GM19438 (cell line): ENCODE measurements at regions not wholly inside any gene's neighbourhood (a gene's known extent, or its start where the extent isn't known, plus 50 kb on each side); places are given as distances from the start of the nearest gene placed in this dataset.

Experiments
- ATAC-seq: cut with Tn5 transposase; IDR thresholded peaks from one replicate; pipeline ENCODE4 v1.9.1; 2021; ENCODE audit warnings: low read depth; ENCODE audit not compliant: unreplicated experiment

DNA sequence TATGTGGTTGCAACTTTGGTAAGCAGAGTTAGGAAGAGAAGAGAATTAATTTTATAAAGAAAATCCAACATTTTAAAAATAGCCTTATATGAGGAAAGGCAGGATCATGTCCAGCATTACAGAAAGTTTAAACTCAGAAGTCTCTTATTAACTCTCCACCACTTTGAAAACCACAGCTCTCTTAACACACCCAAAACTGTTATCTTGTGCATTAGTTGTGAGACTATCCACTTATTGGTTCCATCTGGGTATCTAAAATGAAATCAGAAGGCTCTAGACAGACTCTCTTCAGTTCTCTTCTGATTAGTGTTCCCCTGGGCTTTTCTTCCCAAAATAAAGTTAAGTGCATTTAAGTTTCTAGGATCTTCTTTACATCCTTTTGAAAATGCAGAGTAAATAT, 251.5 kb downstream of the TXNL1 start:
- ATAC-seq: no peak

DNA sequence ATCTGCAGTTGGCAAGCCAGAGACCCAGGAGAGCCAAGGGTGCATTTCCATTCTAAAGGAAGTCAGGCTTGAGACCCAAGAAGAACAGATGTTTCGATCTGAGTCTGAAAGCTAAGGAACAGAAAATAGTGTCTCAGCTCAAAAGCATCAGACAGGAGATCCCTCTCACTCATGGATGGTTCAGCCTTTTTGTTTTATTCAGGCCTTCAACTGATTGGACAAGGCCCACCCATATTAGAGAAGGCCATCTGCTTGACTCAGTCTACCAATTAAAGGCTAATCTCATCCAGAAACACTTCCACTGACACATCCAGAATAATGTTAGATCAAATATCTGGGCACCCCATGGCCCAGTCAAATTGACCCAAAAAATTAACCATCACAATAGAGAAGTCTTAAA, 255.0 kb downstream of the TXNL1 start:
- ATAC-seq: no peak

DNA sequence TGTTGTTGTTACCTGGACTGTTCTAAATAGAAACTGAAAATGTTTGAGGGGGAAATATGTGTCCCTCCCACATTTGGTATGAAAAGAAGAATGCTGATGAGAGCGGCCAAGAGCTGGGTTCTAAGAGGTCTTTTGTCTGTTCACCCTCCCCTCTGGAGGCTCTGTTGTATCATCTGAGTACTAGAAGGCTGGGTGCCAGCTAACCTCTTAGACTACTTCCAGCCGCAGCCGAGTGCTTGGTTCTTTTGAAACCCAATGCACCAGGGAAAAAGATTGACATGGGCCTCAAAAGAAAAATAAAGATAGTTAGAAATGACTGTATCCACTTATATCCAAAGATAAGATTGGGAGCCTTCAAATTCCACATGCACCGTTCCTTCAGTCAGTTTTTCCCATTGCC, 255.9 kb downstream of the TXNL1 start:
- ATAC-seq: no peak

DNA sequence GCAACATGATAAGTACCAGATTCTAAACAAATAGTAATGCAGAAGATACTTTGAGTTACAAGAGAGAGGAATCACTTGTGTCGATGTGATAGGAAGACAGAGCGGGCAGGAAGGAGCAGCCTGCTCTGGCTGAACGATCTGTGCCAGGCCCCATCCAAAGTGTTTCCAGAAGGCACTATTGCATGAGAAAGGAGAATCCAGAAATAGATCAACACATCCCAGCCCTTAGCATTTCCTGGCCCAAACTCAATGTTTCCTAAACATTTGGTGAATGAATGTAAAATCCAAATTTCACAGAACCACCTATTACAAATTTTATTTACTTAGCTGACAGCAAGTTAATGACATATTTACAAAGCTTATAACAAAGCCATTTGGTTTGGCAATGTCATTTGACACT, 257.2 kb downstream of the TXNL1 start:
- no peak for ATAC-seq

DNA sequence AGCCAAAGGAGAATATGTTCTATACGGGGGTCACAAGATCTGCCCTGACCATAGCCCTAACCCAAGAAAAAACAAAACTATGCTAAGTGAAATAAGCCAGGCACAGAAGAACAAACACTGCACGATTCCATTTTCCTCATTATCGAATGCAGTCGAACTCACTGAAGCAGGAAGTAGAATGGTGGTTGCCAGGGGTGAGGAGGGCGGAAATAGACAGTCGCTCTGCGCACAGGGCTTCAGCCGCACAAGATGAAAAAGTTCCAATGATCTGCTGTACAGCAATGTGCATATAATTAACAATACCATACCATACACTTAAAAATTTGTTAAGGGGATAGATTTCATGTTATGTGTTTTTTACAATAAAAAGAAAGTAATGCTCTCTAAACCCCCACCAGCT, 257.7 kb downstream of the TXNL1 start:
- ATAC-seq: no peak

DNA sequence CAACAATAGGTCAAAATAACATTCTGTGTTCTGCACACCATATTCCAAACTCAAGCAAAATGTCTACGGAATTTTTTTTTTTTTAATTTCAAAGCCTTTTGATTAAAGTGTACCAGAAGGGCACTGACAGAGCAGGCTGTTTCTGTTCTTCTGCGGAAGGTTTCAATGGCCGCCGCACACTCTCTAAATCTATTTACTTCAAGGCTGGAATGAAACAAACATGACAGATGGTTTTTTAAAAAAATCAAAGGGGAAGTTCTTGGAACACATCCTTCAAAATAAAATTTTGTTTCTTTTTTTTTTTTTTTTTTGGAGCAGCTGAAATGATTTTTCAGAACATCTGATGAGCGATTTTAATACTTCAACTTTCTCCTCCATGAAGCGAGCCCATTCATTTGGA, 259.1 kb downstream of the TXNL1 start:
- no peak for ATAC-seq

DNA sequence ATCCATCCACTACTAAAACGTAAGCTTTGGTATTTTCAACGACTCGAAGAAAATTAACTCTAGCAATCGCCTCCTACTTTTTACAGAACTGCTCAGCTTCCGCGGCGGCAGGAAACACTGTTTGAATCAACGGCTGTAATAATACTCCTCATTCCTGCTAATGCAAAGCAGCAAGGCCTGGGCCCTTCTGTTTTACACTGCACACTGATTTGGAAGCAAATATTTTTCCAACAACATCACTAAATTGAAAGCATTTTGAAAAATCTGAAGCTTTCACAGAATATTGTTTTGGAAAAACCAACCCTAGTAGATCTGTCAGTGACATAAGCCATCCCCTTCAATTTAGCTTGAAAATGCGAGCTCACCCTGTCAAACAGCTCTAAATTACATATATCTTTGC, 261.2 kb downstream of the TXNL1 start:
- no peak for ATAC-seq

DNA sequence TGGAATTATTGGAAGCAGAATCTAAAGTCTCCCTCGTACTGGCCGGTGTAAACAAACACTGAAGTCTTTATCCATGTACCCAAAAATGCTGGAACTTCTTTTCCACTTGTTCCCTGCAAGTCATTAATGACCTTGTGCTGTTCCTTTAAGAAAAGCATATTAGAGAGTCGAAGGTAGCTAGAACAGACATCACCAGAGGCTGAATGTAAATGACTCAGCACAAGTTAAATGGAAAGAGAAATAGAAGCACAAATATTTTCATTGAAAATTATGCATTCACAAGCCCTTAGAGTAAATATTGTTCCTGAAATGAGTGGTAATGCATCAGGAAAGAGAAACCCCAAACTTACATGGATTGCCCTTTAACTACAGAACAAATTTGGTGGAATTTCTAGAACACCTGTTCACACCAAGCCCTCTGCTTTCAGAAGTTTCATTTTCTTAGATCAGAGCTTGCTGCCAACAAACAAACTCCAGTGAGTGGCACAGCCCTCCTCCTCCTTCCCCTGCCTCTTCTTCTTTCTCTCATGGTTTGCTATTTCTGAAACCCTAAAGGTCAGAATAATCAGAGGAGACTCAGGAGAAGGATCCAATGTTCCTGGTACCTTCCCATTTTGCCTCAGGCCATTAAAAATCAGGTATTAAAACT, 264.3 kb downstream of the TXNL1 start:
- ATAC-seq: no peak

DNA sequence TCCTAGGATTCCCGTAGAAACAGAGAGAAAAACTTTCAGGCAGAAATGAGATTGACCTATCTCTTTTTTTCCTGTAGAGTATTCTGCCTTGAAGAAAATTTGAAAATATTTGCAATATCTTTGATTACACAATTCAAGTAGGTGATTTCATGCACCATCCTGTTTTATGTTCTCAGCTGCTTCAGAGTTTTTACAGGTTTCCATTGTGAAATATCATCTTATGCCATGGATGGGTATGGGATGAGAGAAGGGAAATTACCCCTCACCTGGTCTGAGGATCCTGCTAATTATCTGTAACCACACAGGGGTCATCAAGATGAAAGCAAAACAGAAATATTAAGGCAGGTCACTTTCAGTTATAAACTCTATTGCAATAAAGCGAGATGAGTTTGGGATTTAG, 264.8 kb downstream of the TXNL1 start:
- ATAC-seq: no peak

DNA sequence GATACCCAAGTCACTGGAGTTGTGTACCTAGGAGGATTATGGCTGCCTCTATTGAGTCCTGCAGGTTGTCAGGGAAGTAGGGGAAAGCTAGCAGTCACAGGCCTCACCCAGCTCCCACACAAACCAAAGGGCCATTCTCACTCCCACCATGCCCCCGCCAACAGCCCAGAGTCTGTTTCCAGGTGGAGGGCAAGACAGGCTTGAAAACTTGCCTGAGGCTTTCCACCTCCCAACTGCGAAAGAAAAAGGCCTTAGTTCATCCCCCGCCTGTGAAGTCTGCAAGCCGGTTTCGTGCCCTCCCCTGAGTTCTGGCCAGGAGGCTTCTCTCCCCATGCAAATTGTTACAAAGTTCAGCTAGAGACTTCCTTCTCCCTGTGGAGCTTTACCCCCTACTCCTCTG, 270.3 kb downstream of the TXNL1 start:
- ATAC-seq: no peak

DNA sequence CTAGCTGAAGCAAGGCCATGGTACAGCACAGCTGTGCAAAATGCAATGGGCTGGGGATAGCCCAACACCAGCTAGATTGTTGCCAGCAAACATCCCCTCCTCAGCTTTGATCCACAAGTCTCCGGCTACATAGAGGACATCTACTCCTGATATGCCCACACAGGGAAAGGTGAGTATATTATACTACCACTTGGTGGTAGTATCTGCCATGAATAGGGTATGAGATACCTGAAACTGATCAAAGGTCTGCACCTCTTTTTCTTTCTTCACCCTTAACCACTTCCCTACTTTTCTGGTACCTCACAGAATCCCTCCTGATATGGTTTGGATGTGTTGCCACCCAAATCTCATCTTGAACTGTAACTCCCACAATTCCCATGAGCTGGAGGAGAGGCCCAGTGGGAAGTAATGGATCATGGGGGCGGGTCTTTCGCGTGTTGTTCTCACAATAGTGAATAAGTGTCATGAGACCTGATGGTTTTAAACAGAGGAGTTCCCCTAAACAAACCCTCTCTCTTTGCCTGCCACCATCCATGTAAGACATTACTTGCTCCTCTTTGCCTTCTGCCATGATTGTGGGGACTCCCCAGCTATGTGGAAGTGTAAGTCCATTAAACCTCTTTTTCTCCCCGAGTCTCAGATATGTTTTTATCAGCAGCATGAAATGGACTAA, 279.6 kb downstream of the TXNL1 start:
- no peak for ATAC-seq

DNA sequence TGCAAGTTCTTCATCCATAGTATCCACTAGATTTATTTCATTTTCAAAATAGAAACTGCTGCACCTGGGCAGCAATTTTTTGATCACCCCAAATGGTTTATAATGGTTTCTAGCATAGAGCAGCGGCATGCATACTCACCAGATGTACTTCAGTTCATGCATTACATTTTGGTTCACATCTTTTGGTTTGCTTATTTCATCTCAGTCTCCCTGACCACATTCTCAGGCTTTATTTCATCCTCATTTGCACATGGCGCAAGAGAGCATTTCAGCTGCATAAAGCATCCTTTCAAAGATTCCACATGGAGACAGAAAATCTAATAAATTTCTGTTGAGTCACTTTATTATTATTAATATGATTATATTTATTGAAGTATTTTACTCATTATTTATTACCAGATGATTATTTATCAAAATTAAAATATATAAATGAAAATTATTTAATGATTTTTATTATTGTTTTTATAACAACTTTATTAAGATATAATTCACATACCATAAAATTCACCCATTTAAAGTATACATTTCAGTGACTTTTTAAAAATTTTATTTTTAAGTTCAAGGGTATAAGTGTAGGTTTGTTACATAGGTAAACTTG, 284.6 kb downstream of the TXNL1 start:
- ATAC-seq: no peak

DNA sequence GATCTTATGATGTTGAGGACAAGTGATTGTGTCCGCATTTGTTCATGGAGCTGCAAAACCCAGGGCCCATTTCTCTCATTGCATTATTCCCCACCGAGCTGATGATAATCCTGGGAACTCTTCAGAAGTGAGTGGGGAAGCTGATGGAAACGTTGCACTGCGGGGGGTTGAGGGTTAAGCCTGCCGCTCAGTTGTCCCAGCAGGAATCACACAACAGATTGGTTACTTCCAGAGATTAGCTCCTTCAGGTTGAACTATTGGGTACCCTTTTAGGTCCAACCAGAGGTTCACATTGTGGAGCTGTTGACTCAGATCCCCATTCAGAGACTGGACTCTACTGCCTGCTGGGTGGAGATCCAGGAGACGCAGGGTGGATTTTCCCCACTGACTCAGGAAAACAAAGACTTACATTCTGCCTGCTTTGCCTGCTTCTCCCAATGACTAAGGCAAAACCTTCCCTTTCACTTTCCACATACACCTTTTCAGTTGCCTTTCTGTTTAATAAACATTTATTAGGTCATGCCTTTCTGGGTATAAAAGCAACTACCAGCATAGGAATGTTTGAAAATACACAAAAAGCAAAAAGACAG, 286.4 kb downstream of the TXNL1 start:
- ATAC-seq: no peak

DNA sequence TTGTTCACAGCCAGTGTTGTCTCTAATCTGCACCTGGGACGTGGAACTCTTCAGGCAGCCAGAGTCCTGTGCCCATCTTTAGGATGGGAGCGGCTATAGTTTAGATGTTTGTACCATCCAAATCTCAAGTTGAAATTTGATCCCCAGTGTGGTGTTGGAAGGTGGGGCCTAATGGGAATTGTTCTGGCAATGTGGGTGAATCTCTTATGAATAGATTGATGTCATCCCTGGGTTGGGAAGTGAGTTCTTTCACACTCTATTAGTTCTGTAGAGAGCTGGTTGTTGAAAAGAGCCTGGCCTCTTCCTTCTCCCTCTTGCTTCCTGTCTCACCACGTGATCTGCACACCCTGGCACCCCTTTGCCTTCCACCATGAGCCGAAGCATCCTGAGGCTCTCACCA, 300.9 kb downstream of the TXNL1 start:
- no peak for ATAC-seq

DNA sequence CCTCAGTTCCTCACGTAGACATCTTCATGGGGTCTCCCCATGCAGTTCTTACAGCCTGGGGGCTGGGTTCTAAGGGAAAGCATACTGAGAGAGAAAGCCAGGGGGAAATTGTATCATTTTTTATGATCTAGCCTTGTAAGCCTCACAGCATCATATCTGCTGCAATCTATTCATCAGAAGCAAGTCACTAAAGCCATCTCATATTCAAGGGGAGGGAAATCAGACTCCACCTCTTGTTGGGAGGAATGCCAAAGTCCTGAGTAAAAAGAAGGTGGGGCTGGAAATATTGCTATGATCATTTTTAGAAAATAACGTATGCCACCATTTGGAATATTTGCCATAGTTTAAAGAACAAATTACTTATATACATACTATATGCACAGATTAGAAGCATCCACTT, 304.6 kb downstream of the TXNL1 start:
- ATAC-seq: no peak

DNA sequence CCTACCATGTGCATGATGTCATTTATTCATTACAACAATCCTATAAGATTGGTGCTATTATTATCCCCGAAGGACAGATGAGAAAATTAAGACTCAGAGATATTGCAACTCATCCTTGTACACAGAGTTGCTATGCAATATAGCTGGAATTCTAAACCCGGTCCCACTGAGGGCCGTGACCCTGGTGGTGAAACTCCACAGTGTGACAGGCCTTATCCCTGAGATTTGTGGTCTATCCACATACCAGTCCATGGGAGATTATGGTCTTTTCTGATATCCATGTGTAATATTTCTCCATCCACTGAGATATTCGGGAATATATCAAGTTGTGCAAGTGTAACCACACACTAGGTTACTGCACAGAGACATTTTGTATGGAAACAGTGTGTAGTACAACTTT, 305.2 kb downstream of the TXNL1 start:
- no peak for ATAC-seq

DNA sequence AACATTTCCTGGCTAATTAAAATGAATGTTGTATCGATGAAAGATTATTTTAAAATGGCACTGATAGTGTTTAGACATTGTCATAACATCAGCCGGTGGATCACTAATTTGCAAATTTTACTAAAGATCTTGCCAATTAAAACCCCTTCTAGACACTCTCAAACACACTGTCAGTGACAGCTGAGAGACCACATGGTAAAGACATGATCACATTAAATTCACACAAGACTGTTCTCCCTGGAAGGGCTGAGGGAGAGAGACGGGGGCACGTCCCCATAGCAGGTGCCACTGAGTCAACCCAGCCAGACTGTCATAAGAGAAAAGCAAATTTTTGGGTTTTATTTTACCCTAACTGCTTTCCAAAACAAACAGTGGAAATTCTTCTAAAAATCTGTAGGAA, 306.0 kb downstream of the TXNL1 start:
- ATAC-seq: no peak

DNA sequence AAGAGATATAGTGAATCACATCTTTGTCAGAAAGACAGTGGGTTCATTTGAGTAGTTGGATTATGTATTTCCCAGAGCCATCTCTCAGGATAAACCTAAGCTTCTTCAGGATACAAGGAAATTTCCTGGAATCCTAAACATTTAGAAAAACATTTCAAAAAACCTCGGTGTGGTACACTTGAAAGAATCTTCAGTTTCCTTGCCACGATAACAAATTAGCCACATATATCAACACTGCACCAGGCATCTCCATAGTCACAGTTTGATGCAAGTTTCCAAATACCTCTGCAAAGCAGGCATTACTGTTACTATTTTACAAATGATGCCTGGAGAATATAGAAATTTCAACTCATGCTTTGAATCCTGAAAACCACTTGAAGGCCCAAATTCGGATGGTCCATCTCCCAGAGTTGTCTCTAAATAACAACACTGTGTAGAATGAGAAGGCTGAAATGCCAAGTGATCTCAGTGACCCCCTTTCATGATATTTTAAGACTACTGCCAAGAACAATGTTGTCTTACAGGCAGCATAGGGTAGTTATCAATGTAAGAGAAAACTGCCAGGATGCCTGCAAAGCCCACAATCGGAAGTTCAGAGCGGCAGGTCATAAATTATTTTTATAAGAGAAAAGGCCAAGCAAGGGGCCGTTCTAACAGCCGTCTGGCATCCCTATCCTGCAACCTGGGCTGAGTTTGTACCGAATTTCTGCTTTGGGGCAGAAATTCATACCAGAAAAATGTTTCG, 307.9 kb downstream of the TXNL1 start:
- ATAC-seq: no peak

DNA sequence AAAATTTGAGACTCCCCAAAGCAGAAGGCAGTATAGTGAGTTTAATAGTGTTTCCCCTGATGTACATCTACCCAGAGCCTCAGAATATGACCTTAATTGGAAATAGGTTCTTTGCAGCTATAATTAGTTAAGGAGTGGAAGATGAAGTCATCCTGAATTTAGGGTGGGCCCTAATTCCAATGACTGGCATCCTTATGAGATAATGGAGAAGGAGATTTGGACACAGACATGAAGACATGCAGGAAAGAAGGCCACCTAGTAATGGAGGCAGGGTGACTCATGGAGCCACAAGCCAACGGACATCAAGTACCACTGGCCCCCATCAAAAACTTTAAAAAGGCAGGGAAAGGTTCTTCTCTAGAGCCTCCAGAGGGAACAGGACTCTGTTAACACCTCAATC, 308.9 kb downstream of the TXNL1 start:
- ATAC-seq: no peak

DNA sequence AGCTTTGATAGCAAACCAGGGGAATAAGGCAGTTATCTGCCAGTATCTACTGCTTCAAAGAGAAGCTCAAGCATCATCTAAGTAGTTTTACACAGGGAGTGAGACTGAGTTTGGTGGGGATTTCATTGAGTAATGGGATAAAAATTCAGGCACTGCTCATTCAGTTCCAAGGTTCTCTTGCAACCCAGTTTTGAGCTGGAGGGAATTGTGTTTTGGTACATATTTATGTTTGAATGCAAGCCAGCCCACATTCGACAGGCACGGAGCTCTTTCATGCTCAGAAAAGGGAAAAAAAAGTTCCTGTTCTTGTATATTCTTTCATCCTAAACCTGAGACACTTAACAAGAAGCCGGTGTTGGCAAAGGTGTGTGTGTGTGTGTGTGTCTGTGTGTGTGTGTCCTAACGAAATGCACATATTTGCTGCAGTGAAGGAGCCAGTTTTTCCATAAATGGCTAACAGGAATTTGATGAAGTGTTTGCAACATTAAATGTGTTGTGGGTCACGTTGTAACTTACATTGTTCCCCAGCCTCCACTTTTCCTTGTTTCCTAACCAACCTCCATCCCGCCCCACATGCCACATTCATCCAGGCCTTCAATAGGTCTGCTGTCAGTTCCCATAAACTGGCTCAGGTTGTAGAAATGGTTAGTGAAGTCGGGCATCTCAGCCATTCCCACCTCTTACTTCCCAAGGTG, 311.1 kb downstream of the TXNL1 start:
- ATAC-seq: no peak
